ENCODE measurements at regions not wholly inside any gene's neighbourhood (a gene's known extent, or its start where the extent isn't known, plus 50 kb on each side); places are given as distances from the start of the nearest gene placed in this dataset.

DNA sequence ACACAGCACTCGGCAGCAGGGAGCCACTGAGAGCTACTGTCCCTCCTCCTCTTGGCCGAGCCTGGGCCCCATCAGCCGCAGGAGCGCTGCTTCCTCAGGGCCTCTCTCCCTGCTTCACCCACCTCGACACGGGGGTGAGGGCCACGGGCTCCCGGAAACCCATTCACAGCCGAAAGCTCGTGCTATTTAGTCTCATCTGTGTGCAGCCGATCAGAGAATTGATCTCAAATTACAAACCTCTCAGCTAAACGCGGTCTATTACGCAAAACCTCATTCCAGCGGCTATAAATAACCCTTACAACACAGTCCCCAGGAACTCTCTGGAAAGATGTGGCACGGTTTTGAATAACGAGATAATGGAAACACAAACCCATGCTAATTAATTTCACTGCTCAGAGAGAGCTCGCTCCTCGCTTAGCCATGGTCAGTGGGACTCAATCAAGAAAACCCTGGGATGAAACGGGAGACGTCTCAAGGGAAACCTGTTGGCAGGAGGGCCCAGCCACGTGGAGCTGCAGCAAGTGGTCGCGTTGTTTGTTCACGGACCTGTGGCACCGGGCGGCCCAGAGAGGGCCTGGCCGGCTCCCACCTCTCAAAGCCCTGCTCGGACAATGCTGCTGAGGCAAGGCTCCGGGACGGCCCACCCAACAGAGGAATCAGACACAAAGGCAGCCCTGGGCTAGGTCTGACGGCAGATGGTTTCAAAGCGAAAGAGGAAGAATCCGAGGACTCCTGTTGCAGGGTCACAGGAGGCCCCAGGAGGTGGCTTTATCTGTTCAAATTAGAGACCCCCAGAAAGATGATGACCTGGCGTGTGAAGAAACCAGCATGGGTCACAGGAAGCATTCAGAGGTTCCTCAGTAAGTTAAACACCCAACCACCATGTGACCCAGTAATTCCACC, 210.5 kb downstream of the CTTN start (continued):
- TF ChIP-seq SIN3A (IDR thresholded peaks at IDR 0.05; ENCODE audit: borderline replicate concordance, low read depth, low read length) = no peak
- no peak for TF ChIP-seq MLXIP (CRISPR knock-in tag; IDR thresholded peaks at IDR 0.05; ENCODE audit: borderline replicate concordance)

GRCh38 chr11:70610566-70611565, 212.5 kb downstream of the CTTN start:
- no TSS peak for BruUV-seq (replicated peaks)
- 92% methylated on average over 22 of the region's 22 CpGs for WGBS (ENCODE audit: low lambda C conversion rate)
- intact Hi-C loops (cut with micrococcal nuclease; ENCODE audit: unreplicated experiment) = no loop called here
- Histone ChIP-seq H3K9ac (ENCODE audit: insufficient read depth, low read depth, low read length) (no peak overlapping the region), H3K79me2 (ENCODE audit: insufficient read depth, low read length) (no peaks in the 10 kb centered on the region), H3K27ac (ENCODE audit: extremely low read length, insufficient read depth, low read length) (no peak overlapping the region), H3K36me3 (replicated peaks in 1 of 2; ENCODE audit: control insufficient read depth in 1 of 2, insufficient read depth in 2 of 2, low read length in 2 of 2) (peaks cover 1 to 3% of the 10 kb centered on the region in 2 experiments; a peak in 1 of 5 replicates), H3K27me3 (ENCODE audit: control insufficient read depth in 1 of 2, insufficient read depth in 2 of 2, low read length in 2 of 2) (no peaks in the 10 kb centered on the region), H4K20me1 (ENCODE audit: insufficient read depth, low read length) (peaks cover 19% of the 10 kb centered on the region; the same call in 1 of the 2 replicates), H3K9me3 (ENCODE audit: low read length) (no peaks in the 10 kb centered on the region), H2AFZ (ENCODE audit: low read length) (no peak overlapping the region), H3K4me3 (replicated peaks in 1 of 3; ENCODE audit: insufficient read depth in 1 of 3, low read depth in 2 of 3, low read length in 3 of 3) (no peak overlapping the region), H3K4me1 (ENCODE audit: insufficient read depth, low read length) (peaks cover 40% of the 10 kb centered on the region), H3K4me2 (ENCODE audit: low read depth, low read length) (no peak overlapping the region)
- no peak for DNase-seq (ENCODE audit: low spot score)
- CTCF ChIA-PET (ENCODE audit: low intra/inter-chr PET ratio, low total read pairs) = no interaction called here
- in situ Hi-C loops (cut with HindIII; ENCODE audit: extremely low pct_ligation_motif_present, low pct_unique_long_range_greater_than_20kb) = no loop called here
- ATAC-seq = no peak
- FAIRE-seq = no peak
- TF ChIP-seq ZNF225 (CRISPR knock-in tag; IDR thresholded peaks at IDR 0.05) (no peak), ZSCAN5A (CRISPR knock-in tag; IDR thresholded peaks at IDR 0.05; ENCODE audit: borderline replicate concordance) (no peak), ZNF557 (CRISPR knock-in tag; IDR thresholded peaks at IDR 0.05) (no peak), KDM1A (CRISPR knock-in tag; IDR thresholded peaks at IDR 0.05) (no peak), THAP8 (CRISPR knock-in tag; IDR thresholded peaks at IDR 0.05; ENCODE audit: borderline replicate concordance) (no peak)
- POLR2A ChIA-PET = no interaction called here
